22Rv1 (cell line): ENCODE measurements at regions not wholly inside any gene's neighbourhood (a gene's known extent, or its start where the extent isn't known, plus 50 kb on each side); places are given as distances from the start of the nearest gene placed in this dataset.

ENCODE experiments used
- ZFX ChIP-seq: fragments of 450-650 bp; IDR thresholded peaks from 2 replicates; pipeline ENCODE4 v1.6.1; 2017; ENCODE audit warnings: antibody characterized with exemption, borderline replicate concordance
- TF ChIP-seq, protein P1 (sequence below): fragments of 450-650 bp; IDR thresholded peaks from 2 replicates; pipeline ENCODE4 v1.5.1; 2017; ENCODE audit warnings: mild to moderate bottlenecking

DNA sequence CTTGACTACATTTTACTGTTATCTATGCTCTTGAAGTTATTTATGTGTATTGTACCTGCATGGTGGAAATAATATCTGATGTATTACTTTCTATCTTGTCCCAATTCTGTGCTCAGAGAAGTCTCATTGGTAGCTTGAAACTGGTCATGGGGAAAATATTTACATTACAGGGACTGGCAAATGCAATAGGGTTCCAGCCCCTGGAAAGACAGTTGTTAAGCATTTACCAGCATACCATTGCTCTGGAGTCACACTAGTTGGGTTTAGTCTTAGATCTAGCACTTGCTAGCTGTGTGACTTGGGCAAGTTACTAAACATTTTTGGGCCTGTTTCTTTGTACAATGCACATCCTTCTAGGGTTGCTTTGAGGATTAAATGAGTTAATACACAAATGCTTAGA, 86.3 kb upstream of the NRXN3 start:
- TF ChIP-seq, protein P1, sequence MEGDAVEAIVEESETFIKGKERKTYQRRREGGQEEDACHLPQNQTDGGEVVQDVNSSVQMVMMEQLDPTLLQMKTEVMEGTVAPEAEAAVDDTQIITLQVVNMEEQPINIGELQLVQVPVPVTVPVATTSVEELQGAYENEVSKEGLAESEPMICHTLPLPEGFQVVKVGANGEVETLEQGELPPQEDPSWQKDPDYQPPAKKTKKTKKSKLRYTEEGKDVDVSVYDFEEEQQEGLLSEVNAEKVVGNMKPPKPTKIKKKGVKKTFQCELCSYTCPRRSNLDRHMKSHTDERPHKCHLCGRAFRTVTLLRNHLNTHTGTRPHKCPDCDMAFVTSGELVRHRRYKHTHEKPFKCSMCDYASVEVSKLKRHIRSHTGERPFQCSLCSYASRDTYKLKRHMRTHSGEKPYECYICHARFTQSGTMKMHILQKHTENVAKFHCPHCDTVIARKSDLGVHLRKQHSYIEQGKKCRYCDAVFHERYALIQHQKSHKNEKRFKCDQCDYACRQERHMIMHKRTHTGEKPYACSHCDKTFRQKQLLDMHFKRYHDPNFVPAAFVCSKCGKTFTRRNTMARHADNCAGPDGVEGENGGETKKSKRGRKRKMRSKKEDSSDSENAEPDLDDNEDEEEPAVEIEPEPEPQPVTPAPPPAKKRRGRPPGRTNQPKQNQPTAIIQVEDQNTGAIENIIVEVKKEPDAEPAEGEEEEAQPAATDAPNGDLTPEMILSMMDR, result no peak
- no peak for TF ChIP-seq ZFX
